ENCODE measurements at regions not wholly inside any gene's neighbourhood (a gene's known extent, or its start where the extent isn't known, plus 50 kb on each side); places are given as distances from the start of the nearest gene placed in this dataset.

- no peak for TF ChIP-seq CTCF (IDR thresholded peaks at IDR 0.05)
- Histone ChIP-seq H3K79me2 (no peaks in the 10 kb centered on the region), H3K4me2 (ENCODE audit: low read length) (no peak overlapping the region), H3K9me3 (ENCODE audit: control insufficient read depth, low read length) (no peaks in the 10 kb centered on the region), H3K9ac (no peak overlapping the region), H3K27ac (no peak overlapping the region), H3K27me3 (ENCODE audit: control insufficient read depth, insufficient read depth, low read length) (no peaks in the 10 kb centered on the region), H3K36me3 (ENCODE audit: control insufficient read depth, insufficient read depth, low read length) (no peaks in the 10 kb centered on the region), H2AFZ (no peak overlapping the region), H3K4me3 (ENCODE audit: low read depth, low read length) (no peak overlapping the region), H3K4me1 (no peaks in the 10 kb centered on the region)
These were observed 537.2 kb upstream of the DCC start for GRCh38 chr18:51802569-51803428.

- Histone ChIP-seq H3K9ac (no peak overlapping the region), H3K36me3 (ENCODE audit: control insufficient read depth, insufficient read depth, low read length) (no peaks in the 10 kb centered on the region), H3K4me3 (ENCODE audit: low read depth, low read length) (no peak overlapping the region), H2AFZ (no peak overlapping the region), H3K79me2 (no peaks in the 10 kb centered on the region), H3K4me1 (no peaks in the 10 kb centered on the region), H3K9me3 (ENCODE audit: control insufficient read depth, low read length) (no peaks in the 10 kb centered on the region), H3K27ac (no peak overlapping the region), H3K27me3 (ENCODE audit: control insufficient read depth, insufficient read depth, low read length) (no peaks in the 10 kb centered on the region), H3K4me2 (ENCODE audit: low read length) (no peak overlapping the region)
- TF ChIP-seq CTCF (IDR thresholded peaks at IDR 0.05), result no peak
These were observed 532.7 kb upstream of the DCC start for GRCh38 chr18:51807336-51807735.

- Histone ChIP-seq H3K27me3 (ENCODE audit: control insufficient read depth, insufficient read depth, low read length) (no peaks in the 10 kb centered on the region), H3K79me2 (no peaks in the 10 kb centered on the region), H3K9me3 (ENCODE audit: control insufficient read depth, low read length) (no peaks in the 10 kb centered on the region), H3K4me2 (ENCODE audit: low read length) (no peak overlapping the region), H2AFZ (no peak overlapping the region), H3K27ac (no peak overlapping the region), H3K36me3 (ENCODE audit: control insufficient read depth, insufficient read depth, low read length) (no peaks in the 10 kb centered on the region), H3K4me1 (no peaks in the 10 kb centered on the region), H3K9ac (no peak overlapping the region), H3K4me3 (ENCODE audit: low read depth, low read length) (no peak overlapping the region)
- TF ChIP-seq CTCF (IDR thresholded peaks at IDR 0.05), result no peak
These were observed 528.1 kb upstream of the DCC start for GRCh38 chr18:51811883-51812282.

- no peak for TF ChIP-seq CTCF (IDR thresholded peaks at IDR 0.05)
- Histone ChIP-seq H3K79me2 (no peaks in the 10 kb centered on the region), H2AFZ (no peak overlapping the region), H3K4me2 (ENCODE audit: low read length) (no peak overlapping the region), H3K9me3 (ENCODE audit: control insufficient read depth, low read length) (no peaks in the 10 kb centered on the region), H3K36me3 (ENCODE audit: control insufficient read depth, insufficient read depth, low read length) (no peaks in the 10 kb centered on the region), H3K27me3 (ENCODE audit: control insufficient read depth, insufficient read depth, low read length) (no peaks in the 10 kb centered on the region), H3K4me3 (ENCODE audit: low read depth, low read length) (no peak overlapping the region), H3K4me1 (no peaks in the 10 kb centered on the region), H3K27ac (no peak overlapping the region), H3K9ac (no peak overlapping the region)
These were observed 526.3 kb upstream of the DCC start for GRCh38 chr18:51813740-51814139.

- Histone ChIP-seq H3K9me3 (ENCODE audit: control insufficient read depth, low read length) (no peaks in the 10 kb centered on the region), H3K36me3 (ENCODE audit: control insufficient read depth, insufficient read depth, low read length) (no peaks in the 10 kb centered on the region), H3K27ac (no peak overlapping the region), H3K4me3 (ENCODE audit: low read depth, low read length) (no peak overlapping the region), H3K4me1 (peaks cover 3% of the 10 kb centered on the region), H3K9ac (no peak overlapping the region), H2AFZ (no peak overlapping the region), H3K4me2 (ENCODE audit: low read length) (no peak overlapping the region), H3K27me3 (ENCODE audit: control insufficient read depth, insufficient read depth, low read length) (no peaks in the 10 kb centered on the region), H3K79me2 (no peaks in the 10 kb centered on the region)
- no peak for TF ChIP-seq CTCF (IDR thresholded peaks at IDR 0.05)
These were observed 518.4 kb upstream of the DCC start for GRCh38 chr18:51821610-51822009.

Data from parathyroid adenoma (tissue), 2 donors.